HepG2 (cell line): ENCODE measurements at regions not wholly inside any gene's neighbourhood (a gene's known extent, or its start where the extent isn't known, plus 50 kb on each side); places are given as distances from the start of the nearest gene placed in this dataset.

Experiments
- BRD4 ChIP-seq: sonication (generic); formaldehyde crosslinking; IDR thresholded peaks from 2 replicates; pipeline ENCODE4 v1.4.0; 2020; ENCODE audit warnings: missing genetic modification reagents
- CCAR2 ChIP-seq: fragments of 200-400 bp; formaldehyde crosslinking; optimal IDR thresholded peaks from 2 replicates; pipeline ENCODE3; 2018; ENCODE audit warnings: low read depth, mild to moderate bottlenecking, low read length, moderate library complexity
- IRF1 ChIP-seq: sonication (generic); formaldehyde crosslinking; IDR thresholded peaks from 2 replicates; pipeline ENCODE4 v1.4.0; 2020; ENCODE audit warnings: low read depth, mild to moderate bottlenecking, missing genetic modification reagents
- MXD3 ChIP-seq: IDR thresholded peaks from 2 replicates; pipeline ENCODE4 v1.6.1; 2016; ENCODE audit warnings: mild to moderate bottlenecking, missing biosample characterization, missing genetic modification reagents
- NBN ChIP-seq: fragments of 450-650 bp; conservative IDR thresholded peaks from 2 replicates; pipeline ENCODE4 v1.6.1; 2017
- NR2F1 ChIP-seq, 2 experiments: fragments of 450-650 bp in 1 of 2; formaldehyde crosslinking in 1 of 2; IDR thresholded peaks; 2 replicates each; pipeline versions ENCODE4 v1.5.0 to v1.6.1; 2016 to 2020; ENCODE audit warnings: mild to moderate bottlenecking in 1 of 2, missing compliant biosample characterization in 1 of 2, missing genetic modification reagents in 1 of 2, moderate library complexity in 1 of 2
- PAX8 ChIP-seq: sonication (generic); formaldehyde crosslinking; IDR thresholded peaks from 2 replicates; pipeline ENCODE4 v1.8.0; 2022; ENCODE audit warnings: mild to moderate bottlenecking, missing genetic modification reagents, borderline replicate concordance
- PLSCR1 ChIP-seq: sonication (generic); formaldehyde crosslinking; IDR thresholded peaks from 2 replicates; pipeline ENCODE4 v1.5.0; 2020; ENCODE audit warnings: missing genetic modification reagents, mild to moderate bottlenecking, borderline replicate concordance
- POLR2AphosphoS5 ChIP-seq: IDR thresholded peaks from 2 replicates; pipeline ENCODE4 v1.6.1; 2012; ENCODE audit warnings: low read depth, low read length
- PPARG ChIP-seq: conservative IDR thresholded peaks from 2 replicates; pipeline ENCODE4 v1.6.1; 2016; ENCODE audit warnings: missing biosample characterization, missing genetic modification reagents
- RARA ChIP-seq: IDR thresholded peaks from 2 replicates; pipeline ENCODE4 v1.6.1; 2016; ENCODE audit warnings: missing genetic modification reagents, missing compliant biosample characterization
- RFX3 ChIP-seq: IDR thresholded peaks from 2 replicates; pipeline ENCODE4 v1.6.1; 2016; ENCODE audit warnings: missing biosample characterization, missing genetic modification reagents
- SAFB2 ChIP-seq: sonication (generic); formaldehyde crosslinking; IDR thresholded peaks from 2 replicates; pipeline ENCODE4 v1.5.1; 2020; ENCODE audit warnings: missing genetic modification reagents, low read depth, mild to moderate bottlenecking, borderline replicate concordance
- SUZ12 ChIP-seq: fragments of 150-350 bp; IDR thresholded peaks from 2 replicates; pipeline ENCODE4 v1.6.1; 2014; ENCODE audit warnings: low read depth, low read length
- THYN1 ChIP-seq: sonication (generic); formaldehyde crosslinking; IDR thresholded peaks from 2 replicates; pipeline ENCODE4 v1.8.1; 2023; ENCODE audit warnings: low read depth, mild to moderate bottlenecking, moderate library complexity, missing genetic modification reagents, borderline replicate concordance
- ZBTB44 ChIP-seq: sonication (generic); formaldehyde crosslinking; IDR thresholded peaks from 2 replicates; pipeline ENCODE4 v1.4.0; 2020; ENCODE audit warnings: missing genetic modification reagents
- ZC3H4 ChIP-seq: sonication (generic); formaldehyde crosslinking; IDR thresholded peaks from 2 replicates; pipeline ENCODE4 v1.4.0; 2020; ENCODE audit warnings: missing genetic modification reagents, borderline replicate concordance
- ZEB1 ChIP-seq: IDR thresholded peaks from 2 replicates; pipeline ENCODE4 v1.6.1; 2012; ENCODE audit warnings: mild to moderate bottlenecking, low read depth, inconsistent platforms; ENCODE audit not compliant: insufficient replicate concordance
- ZFP91 ChIP-seq: sonication (generic); formaldehyde crosslinking; IDR thresholded peaks from 2 replicates; pipeline ENCODE4 v1.9.0; 2022; ENCODE audit warnings: missing genetic modification reagents, mild to moderate bottlenecking, borderline replicate concordance
- ZNF205 ChIP-seq: IDR thresholded peaks from 2 replicates; pipeline ENCODE4 v1.6.1; 2018; ENCODE audit warnings: missing biosample characterization, missing genetic modification reagents
- ZNF24 ChIP-seq: fragments of 450-650 bp; IDR thresholded peaks from 2 replicates; pipeline ENCODE4 v1.6.1; 2017; ENCODE audit warnings: antibody characterized with exemption, mild to moderate bottlenecking
- ZNF253 ChIP-seq: sonication (generic); formaldehyde crosslinking; IDR thresholded peaks from 2 replicates; pipeline ENCODE4 v1.8.0; 2022; ENCODE audit warnings: mild to moderate bottlenecking, missing genetic modification reagents, borderline replicate concordance
- ZNF30 ChIP-seq: sonication (generic); formaldehyde crosslinking; IDR thresholded peaks from 2 replicates; pipeline ENCODE4 v1.5.0; 2020; ENCODE audit warnings: mild to moderate bottlenecking, missing genetic modification reagents
- ZNF343 ChIP-seq: sonication (generic); formaldehyde crosslinking; IDR thresholded peaks from 2 replicates; pipeline ENCODE4 v1.4.0; 2020; ENCODE audit warnings: mild to moderate bottlenecking, missing genetic modification reagents
- ZNF431 ChIP-seq: sonication (generic); formaldehyde crosslinking; IDR thresholded peaks from 2 replicates; pipeline ENCODE4 v1.9.0; 2022; ENCODE audit warnings: missing genetic modification reagents, low read depth, mild to moderate bottlenecking, borderline replicate concordance
- ZNF850 ChIP-seq: sonication (generic); formaldehyde crosslinking; conservative IDR thresholded peaks from 2 replicates; pipeline ENCODE4 v1.9.0; 2021; ENCODE audit warnings: mild to moderate bottlenecking, missing genetic modification reagents
- ZSCAN21 ChIP-seq: sonication (generic); formaldehyde crosslinking; IDR thresholded peaks from 2 replicates; pipeline ENCODE4 v1.8.0; 2022; ENCODE audit warnings: mild to moderate bottlenecking, missing genetic modification reagents, moderate library complexity, borderline replicate concordance

GRCh38 chr10:28105561-28105960 is 106.7 kb upstream of the ODAD2 start (continued):
- peak; percentile 63 for TF ChIP-seq RARA (CRISPR knock-in tag)
- TF ChIP-seq ZBTB44 (CRISPR knock-in tag), result no peak
- no peak for TF ChIP-seq THYN1
- TF ChIP-seq BRD4, result no peak
- TF ChIP-seq SUZ12, result no peak
- no peak for TF ChIP-seq ZFP91 (CRISPR knock-in tag)
- TF ChIP-seq NR2F1 (CRISPR knock-in tag; IDR thresholded peaks at IDR 0.05), result peak in 1 of 2 experiments; percentile 85; a peak in 3 of 4 replicates
- no peak for TF ChIP-seq ZNF253 (CRISPR knock-in tag)
- no peak for TF ChIP-seq ZC3H4 (CRISPR knock-in tag)
- no peak for TF ChIP-seq ZNF431 (CRISPR knock-in tag)
- no peak for TF ChIP-seq ZNF205 (CRISPR knock-in tag)
- TF ChIP-seq SAFB2 (CRISPR knock-in tag), result no peak
- TF ChIP-seq ZEB1, result no peak
- TF ChIP-seq IRF1, result no peak
- no peak for TF ChIP-seq ZNF850 (CRISPR knock-in tag)
- no peak for TF ChIP-seq ZNF343 (CRISPR knock-in tag)
- no peak for TF ChIP-seq ZNF30 (CRISPR knock-in tag)
- TF ChIP-seq ZSCAN21 (CRISPR knock-in tag), result no peak
- TF ChIP-seq POLR2AphosphoS5, result no peak
- TF ChIP-seq CCAR2, result no peak
- TF ChIP-seq RFX3 (CRISPR knock-in tag), result no peak
- no peak for TF ChIP-seq PLSCR1 (CRISPR knock-in tag)
- TF ChIP-seq PAX8, result no peak
- no peak for TF ChIP-seq ZNF24
- TF ChIP-seq PPARG (CRISPR knock-in tag), result no peak
- TF ChIP-seq NBN, result no peak
- TF ChIP-seq MXD3 (CRISPR knock-in tag), result no peak
